HL-60 (cell line): ENCODE measurements at regions not wholly inside any gene's neighbourhood (a gene's known extent, or its start where the extent isn't known, plus 50 kb on each side); places are given as distances from the start of the nearest gene placed in this dataset.

Experiments used
- GABPA ChIP-seq: IDR thresholded peaks from 2 replicates; pipeline ENCODE4 v1.6.1; 2012; ENCODE audit warnings: low read depth
- POLR2AphosphoS5 ChIP-seq: IDR thresholded peaks from 2 replicates; pipeline ENCODE4 v1.6.1; 2012; ENCODE audit warnings: low read depth
- SPI1 ChIP-seq: IDR thresholded peaks from 2 replicates; pipeline ENCODE4 v1.6.1; 2012; ENCODE audit warnings: low read depth, mild to moderate bottlenecking, borderline replicate concordance
- TF ChIP-seq, protein P1 (sequence below): IDR thresholded peaks from one replicate; pipeline ENCODE4 v1.5.1; 2011; ENCODE audit warnings: low read length, control low read depth, inconsistent platforms; ENCODE audit not compliant: insufficient read depth
- TF ChIP-seq, protein P2 (sequence below): IDR thresholded peaks from 2 replicates; pipeline ENCODE4 v1.6.1; 2012; ENCODE audit warnings: low read depth; ENCODE audit not compliant: insufficient replicate concordance

DNA sequence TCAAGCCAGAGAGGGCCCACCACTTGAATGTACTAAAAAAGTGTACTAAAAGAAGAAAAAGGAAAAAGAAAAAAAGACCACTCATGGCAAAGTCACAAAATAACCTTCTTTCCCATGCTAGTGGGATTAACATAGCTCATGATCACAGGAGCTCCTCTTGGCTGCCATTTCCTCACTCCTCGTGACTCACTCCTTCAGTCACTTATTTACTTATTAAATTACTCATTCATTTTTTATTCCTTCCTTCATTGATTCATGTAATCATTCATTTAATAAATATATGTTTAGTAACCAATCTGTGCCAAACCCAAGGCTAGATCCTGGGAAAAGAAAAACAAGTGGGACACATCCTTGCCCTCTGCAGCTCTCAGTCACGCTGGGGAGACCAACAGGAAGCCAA is 300.5 kb downstream of the INSIG2 start:
- TF ChIP-seq POLR2AphosphoS5 (no peak), GABPA (no peak), SPI1 (no peak)
- TF ChIP-seq, protein P1, sequence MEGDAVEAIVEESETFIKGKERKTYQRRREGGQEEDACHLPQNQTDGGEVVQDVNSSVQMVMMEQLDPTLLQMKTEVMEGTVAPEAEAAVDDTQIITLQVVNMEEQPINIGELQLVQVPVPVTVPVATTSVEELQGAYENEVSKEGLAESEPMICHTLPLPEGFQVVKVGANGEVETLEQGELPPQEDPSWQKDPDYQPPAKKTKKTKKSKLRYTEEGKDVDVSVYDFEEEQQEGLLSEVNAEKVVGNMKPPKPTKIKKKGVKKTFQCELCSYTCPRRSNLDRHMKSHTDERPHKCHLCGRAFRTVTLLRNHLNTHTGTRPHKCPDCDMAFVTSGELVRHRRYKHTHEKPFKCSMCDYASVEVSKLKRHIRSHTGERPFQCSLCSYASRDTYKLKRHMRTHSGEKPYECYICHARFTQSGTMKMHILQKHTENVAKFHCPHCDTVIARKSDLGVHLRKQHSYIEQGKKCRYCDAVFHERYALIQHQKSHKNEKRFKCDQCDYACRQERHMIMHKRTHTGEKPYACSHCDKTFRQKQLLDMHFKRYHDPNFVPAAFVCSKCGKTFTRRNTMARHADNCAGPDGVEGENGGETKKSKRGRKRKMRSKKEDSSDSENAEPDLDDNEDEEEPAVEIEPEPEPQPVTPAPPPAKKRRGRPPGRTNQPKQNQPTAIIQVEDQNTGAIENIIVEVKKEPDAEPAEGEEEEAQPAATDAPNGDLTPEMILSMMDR: no peak
- TF ChIP-seq, protein P2, sequence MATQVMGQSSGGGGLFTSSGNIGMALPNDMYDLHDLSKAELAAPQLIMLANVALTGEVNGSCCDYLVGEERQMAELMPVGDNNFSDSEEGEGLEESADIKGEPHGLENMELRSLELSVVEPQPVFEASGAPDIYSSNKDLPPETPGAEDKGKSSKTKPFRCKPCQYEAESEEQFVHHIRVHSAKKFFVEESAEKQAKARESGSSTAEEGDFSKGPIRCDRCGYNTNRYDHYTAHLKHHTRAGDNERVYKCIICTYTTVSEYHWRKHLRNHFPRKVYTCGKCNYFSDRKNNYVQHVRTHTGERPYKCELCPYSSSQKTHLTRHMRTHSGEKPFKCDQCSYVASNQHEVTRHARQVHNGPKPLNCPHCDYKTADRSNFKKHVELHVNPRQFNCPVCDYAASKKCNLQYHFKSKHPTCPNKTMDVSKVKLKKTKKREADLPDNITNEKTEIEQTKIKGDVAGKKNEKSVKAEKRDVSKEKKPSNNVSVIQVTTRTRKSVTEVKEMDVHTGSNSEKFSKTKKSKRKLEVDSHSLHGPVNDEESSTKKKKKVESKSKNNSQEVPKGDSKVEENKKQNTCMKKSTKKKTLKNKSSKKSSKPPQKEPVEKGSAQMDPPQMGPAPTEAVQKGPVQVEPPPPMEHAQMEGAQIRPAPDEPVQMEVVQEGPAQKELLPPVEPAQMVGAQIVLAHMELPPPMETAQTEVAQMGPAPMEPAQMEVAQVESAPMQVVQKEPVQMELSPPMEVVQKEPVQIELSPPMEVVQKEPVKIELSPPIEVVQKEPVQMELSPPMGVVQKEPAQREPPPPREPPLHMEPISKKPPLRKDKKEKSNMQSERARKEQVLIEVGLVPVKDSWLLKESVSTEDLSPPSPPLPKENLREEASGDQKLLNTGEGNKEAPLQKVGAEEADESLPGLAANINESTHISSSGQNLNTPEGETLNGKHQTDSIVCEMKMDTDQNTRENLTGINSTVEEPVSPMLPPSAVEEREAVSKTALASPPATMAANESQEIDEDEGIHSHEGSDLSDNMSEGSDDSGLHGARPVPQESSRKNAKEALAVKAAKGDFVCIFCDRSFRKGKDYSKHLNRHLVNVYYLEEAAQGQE: no peak
